Jurkat, Clone E6-1 (cell line): ENCODE measurements at regions not wholly inside any gene's neighbourhood (a gene's known extent, or its start where the extent isn't known, plus 50 kb on each side); places are given as distances from the start of the nearest gene placed in this dataset.
A peak's percentile ranks its signal among the peaks of the same experiment; 100 is the strongest.

Experiments
- DNase-seq: peaks from one replicate; pipeline ENCODE4 v3.0.0-alpha.2; 2011; ENCODE audit warnings: low read depth, low spot score
- H3K4me3 ChIP-seq: 2 replicates; pipeline ENCODE4 v1.5.1; 2011; ENCODE audit warnings: mild to moderate bottlenecking, low read length, control low read depth, moderate library complexity

DNA sequence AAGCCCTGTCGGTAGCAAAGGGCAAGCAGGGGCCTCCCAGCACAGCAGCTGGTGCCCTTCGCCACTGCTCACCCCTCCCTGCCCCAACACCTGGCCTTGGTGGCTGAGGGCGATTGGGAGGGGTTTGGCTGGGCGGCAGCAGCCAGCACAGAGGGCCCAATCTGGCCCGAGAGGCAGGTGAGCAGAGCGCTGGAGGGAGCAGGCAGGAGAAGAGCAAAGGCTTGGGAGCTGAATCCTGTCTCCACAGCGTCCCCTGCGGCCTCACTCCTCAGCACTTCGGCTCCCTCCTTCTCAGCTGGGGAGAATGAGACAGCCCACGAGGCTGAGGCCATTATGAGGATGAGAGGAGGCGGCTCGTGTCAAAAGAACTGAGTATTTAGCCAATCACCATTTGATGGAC is 74.9 kb upstream of the TAF1B start:
- DNase-seq = no peak

DNA sequence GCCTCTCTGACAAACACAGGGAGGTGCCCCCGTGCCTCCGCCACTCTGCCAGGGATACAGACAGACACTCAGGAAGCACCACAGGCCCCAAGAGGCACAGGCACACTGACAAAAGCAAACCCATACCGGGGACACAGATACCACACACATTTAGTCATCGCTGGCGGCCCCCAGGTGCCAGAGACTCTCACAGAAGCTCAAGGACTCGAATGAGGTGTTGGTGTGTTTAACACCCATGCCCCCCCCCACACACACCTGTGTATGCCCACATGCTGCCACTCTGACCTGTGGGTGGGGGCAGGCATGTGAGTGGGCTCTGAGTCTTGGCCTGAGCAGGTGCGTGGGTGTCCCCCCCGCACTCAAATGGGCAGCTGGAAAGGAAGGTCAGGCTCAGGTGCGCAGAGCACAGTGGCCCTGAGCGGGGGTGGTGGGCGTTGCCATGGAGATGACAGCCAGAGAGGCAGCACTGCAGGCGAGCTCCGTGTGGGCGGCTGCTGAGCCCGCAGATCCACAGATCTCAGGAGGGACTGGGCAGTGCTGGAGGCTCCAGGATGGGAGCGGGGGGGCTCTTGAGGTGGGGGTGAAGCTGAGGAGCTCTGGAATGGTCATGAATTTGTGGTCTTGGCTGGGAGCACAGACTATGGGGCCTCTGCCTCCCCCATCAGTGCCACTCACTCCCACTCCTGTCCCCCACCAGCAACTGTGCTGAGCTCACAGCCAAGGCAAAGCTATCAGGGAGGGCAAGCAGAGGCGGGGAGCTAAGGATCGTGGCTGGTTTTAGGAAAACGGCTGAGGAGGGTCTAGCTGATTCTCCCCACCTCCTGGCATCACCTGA is 73.9 kb upstream of the TAF1B start:
- DNase-seq = no peak
- no peak overlapping the region for H3K4me3 ChIP-seq

More for the DNA sequence above, 74.9 kb upstream of the TAF1B start:
- no peak overlapping the region for H3K4me3 ChIP-seq

DNA sequence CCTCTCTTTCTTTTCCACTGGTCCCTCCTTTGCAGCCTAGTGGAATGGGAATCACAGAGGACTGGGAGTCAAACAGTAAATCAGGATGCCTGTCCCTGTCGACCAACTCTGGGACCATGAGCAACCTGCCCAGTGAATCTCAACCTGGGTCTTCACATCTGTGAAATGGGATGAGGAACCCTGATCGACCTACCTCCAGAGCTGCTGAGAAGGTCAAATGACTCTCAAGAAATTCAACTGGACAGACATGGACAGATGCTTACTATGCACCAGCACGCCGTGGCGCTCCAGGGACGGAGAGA is 73.3 kb upstream of the TAF1B start:
- no peak overlapping the region for H3K4me3 ChIP-seq
- DNase-seq = no peak

DNA sequence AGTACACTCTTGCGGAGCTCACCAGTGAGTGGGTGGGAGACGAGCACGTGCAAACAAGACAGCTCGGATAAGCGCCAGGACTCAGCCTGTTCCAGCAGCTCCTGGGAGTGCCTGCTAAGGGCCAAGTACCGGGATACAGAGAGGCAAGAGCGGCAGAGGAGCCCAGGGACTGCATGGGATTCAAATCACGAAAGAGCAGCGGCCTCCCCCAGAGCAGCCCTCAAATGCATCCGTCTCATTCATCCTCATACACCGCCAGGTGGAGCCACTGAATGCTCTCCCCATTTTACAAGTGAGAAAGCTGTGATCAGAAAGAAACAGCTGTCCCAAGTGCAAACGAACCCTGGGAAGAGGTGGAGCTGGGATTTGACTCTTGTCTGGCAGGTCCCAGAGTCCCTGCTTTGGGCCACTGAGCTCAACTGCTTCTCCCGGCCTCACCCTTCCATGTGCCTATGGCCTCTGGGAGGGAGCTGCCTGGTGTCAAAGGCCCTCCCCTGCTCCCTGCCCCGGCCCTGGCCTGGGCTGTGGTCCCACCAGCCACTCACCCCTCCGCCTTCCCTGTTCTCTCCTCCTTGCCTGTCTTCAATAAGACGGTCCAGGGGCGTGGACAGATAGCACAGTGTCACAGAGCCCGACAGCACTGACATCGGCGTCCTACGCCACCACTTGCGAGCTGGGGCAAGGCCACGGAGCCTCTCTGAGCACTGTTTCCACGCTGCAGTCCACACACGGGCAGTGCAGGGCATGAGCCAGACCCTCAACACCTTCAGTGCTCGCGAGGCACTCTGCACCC is 72.8 kb upstream of the TAF1B start:
- DNase-seq = peak; percentile 51
- H3K4me3 ChIP-seq = no peak overlapping the region

DNA sequence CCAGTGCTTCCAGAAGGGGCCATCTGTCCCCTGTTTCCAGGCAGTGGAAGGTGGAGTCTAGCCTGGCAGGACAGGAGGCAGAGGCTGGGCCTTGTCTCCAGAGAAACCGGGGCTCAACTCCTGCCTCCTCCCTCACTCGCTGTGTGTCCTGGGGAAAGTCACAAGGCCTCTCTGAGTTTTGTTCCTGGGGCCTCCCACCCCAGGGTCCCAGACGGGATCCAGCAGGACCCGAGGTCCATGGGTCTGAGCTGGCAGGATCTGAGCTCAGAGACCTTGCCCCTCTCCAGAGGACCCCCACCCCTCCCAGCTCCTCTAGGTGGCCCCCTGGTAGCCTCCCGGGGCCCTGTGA is 72.2 kb upstream of the TAF1B start:
- no peak for DNase-seq
- H3K4me3 ChIP-seq = no peak overlapping the region

DNA sequence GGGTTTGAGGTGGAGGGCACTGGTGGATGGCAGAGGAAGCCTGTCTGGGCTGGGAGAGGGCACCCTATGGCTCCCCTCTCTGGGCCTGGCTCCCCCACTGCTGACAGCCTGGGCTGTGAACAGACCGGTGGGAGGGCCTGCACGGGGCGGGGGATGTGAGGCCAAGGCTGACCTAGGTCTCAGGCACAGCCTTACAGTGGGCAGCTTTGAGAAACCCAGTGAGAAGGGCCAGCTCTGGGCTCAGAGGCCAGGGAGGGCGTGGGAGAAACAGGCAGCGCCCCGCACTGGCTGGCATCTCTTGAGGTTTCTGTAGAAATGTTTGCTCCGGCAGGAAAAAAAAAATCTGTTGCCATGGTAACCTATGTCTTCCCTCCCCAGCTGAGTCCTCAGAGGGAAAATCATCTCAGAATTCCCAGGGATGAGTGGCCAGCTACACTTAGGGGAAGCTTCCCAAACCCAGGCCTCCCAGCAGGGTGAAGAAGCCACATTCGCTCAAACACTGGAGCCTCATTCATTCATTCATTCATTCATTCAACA is 71.7 kb upstream of the TAF1B start:
- no peak overlapping the region for H3K4me3 ChIP-seq
- DNase-seq = no peak

DNA sequence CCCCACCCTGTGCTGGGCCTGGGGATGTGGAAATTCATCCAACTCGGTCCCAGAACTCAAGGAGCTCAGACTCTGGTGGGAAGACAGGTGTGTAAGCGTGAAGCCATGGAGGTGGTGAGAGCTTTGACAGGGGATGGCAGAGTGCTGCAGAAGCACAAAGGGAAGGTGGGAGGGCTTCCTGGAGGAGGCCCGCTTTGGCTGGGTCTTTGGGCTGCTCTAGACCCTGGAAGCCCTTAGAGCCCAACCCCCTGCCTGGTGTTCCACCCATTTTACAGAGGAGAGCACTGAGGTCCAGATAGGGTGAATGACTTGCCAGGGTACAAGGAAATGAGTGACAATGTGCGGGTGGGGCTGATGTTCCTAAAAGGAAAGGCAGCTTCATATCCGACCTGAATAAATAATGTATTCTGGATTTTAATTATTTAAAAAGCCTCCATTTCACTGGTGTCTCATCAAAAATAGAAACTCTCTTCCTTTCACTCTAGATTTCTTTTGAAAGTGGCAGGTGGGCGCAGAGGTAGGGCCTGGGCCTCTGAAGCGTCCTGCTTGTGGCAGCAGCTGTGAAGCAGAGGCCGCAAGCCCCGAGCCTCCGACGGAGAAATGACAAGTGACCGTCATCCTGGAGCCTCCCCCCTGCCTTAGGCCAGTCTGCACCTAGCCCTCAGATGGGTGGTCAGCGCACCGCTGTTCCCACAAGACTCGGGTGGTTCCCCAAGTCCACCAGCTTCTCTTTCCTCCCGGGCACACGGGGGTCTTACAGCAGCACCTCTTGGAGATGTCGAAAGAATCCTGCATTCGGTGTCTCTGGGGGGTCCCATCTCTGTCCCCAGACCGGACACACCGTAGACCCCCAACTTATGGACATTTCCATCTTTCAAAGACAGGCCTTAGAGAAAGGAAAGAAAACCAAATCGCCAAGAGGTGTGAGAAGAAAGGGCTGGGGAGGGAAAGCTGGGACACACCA is 71.0 kb upstream of the TAF1B start:
- no peak for DNase-seq
- no peak overlapping the region for H3K4me3 ChIP-seq

DNA sequence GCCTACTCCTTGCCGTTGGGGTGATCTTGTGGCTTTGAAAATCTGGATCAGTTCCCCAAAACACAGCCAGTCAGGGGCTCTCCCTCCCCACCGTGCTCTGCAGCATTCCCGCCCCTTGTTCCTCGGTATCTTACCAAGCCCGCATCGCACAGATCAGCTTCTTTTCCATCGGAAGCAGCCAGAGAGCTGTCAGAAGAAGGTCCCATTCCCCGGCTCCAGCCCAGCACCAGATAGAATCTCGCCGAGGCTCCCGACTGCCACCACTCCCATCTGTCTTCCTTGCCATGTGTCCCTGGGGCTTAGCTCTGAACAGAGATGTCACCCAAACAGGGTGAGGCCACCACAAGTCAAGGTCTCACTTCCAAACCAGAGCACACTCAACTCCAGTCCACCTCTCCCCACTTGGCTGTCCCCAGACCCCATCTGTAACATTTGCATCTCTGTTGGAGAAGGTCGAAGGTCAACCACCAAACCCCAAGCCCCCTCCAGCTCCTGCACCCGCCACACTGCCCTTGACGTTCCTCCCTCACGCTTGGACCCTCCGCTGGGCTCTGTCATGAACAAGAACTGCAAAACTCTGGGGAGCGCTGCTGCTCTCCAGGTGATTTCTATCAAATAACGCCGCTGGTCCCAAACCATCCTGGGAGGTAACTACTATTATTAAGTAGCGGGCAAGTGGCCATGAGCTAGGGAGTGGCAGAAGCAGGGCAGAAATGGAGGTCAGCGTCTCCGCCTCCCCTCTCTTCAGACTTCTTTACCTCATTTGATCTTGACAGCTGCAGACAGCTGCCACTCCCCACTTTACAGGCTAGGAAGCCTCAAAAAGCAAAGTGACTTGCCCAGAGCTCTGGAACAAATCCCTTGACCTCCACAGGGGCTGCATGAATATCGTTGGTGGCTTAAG is 70.0 kb upstream of the TAF1B start:
- DNase-seq = no peak

DNA sequence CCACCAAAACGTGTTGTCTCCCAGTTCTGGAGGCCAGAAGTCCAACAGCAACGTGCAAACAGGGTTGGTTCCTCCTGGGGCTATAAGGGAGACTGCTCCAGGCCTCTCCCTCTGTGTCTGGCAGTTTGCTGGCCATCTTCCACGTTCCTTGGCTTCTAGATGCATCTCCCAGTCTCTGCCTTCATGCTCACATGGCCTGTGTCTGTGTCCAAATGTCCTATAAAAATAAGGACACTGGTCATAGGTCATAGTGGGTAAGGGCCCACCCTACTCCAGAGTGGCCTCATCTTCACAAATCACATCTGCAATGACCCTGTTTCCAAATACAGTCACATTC is 69.4 kb upstream of the TAF1B start:
- DNase-seq = no peak
- H3K4me3 ChIP-seq = no peak overlapping the region

More for the DNA sequence above, 70.0 kb upstream of the TAF1B start:
- H3K4me3 ChIP-seq = no peak overlapping the region

DNA sequence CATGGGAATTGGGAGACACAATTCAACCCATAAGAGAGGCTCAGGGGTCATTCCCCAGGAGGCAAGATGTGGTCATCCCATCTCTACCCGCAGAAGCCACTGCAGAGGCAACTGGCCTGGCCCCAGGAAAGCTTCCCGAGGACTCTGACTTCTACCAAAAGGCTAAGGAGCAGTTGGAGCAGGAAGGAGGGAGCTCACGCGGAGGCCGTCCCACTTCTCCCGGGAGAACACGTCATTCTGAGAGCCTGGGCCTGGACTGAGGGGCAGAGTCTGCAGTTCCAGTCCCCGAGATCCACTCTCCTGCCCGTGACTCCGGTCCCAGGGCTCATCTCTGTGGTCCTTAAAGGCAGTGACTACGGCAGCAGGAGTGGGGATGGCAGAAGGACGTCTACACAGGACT is 69.0 kb upstream of the TAF1B start:
- no peak overlapping the region for H3K4me3 ChIP-seq
- DNase-seq = no peak

DNA sequence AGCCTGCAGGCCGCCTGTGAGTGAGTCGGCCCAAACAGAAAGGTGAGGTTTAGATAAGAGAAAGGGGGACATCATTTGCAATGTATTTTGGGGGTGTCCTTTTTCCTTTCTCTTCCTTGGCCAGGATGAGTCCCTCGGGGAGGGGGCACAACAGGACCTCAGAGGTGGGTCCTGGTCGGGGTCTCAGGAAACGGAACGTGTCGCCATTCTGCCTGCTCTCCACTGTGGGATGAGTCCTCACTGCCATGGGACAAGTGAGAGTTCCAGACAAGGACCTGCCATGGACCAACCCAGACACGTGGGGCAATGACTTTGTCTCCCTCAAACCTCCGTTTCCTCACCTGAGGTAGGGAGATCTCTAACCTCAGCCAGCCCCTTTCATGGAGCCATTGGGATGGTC is 67.9 kb upstream of the TAF1B start:
- H3K4me3 ChIP-seq = no peak overlapping the region
- DNase-seq = no peak

DNA sequence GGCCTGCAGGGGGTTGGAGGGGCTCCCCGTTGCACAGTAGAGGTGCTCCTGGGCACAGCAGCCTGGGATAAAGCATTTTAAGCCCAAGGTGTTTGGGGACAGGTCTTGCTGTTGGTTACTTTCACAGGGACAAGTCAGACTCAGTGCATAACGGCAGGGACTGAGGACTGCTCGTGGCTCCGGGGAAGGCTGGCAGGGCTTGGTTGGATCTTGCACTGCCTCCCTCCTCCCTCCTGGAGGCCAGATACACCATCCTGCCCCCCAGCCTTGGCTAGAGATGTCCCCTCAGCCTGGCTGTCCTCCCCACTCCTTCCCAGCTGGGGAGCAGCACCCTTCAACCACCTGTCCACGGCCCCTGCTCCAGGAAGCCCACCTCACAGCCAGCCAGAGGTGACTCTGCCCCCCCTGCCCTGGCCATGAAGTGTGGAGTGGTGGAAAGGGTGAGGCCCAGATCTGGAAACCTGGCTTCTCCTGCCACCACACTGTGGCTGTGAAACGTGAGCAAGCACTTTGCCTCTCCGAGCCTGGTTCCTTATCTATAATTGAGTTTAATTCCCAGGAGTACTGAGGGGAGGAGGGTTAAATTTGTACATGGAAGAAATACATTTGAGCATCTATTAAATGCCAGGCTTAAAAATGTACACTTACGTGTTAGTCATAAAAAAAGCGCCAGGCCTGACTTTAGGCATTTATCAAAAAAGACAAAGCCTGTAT is 67.1 kb upstream of the TAF1B start:
- no peak overlapping the region for H3K4me3 ChIP-seq
- no peak for DNase-seq

DNA sequence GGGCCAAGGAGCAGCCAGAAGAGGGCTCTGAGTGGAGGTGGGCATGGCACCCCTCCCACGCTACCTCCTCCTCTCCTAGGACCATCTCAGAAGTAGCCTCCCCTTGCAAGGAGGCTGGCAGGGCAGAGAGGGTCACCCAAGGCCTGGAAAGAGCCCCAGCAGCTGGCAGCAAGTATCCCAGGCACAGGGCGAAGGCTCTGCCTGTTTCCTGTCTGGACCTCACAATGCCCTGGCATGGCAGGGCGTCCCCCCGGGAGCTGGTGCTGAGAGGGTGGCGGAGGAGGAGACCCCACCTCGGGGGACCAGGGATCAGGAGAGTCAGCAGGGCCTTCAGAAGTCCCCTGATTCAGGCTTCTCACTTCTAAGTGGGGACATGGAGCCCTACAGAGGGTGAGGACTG is 66.2 kb upstream of the TAF1B start:
- H3K4me3 ChIP-seq = no peak overlapping the region
- no peak for DNase-seq

DNA sequence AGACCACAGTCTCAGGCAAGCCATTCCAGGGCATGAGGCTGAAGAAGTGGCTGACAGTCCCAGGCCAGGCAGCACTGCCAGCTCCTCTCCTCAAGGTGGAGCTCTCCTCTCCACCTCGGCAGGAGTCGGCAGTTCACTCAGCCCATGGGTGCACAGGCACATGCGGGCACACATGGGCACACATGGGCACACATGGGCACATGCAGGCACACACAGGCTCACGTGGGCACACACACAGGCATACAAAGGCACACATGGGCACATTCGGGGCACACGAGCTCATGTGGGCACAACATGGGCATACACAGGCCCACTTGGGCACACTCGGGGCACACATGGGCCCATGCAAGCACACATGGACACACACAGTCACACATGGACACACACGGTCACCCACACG is 65.3 kb upstream of the TAF1B start:
- no peak overlapping the region for H3K4me3 ChIP-seq

DNA sequence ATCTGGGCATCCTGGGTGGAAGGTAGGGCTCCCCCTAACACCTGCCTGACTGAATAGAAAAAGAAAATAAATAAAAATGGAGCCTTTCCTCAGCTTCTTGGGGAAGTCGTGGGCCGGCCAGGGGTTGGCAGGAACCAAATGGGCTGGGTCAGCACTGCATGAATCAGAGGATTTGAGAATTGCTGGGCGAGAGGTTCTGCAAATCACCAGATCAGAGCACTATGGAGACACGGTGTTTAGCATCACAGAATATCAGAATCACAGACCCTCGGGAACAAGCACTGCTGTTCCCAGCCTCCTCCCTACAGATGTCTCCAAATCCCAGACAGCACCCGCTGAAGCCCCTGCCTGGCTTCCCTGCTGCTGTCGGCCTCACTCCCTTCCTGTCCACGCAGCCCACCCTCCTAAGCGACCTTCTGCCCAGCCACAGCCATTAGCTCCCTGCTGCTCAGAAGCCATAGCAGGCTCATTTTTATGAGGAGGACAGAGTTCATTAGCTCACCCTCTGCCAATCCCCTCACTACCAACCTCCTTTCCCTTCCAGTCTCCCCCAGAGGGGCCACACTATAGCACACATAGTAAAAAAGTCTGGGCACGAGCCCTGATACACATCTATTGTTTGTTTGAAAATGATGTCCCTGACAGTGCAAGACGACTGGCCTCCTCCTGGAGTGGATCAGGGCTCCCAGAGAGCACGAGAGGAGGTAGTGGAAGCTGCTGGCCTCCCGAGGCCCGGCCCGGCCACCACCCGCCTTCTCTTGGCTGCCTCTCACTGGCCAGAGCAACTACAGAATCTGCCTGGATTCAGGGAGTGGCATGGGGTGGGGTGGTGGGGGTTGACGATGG is 64.6 kb upstream of the TAF1B start:
- DNase-seq = no peak

More for the DNA sequence above, 65.3 kb upstream of the TAF1B start:
- DNase-seq = no peak

DNA sequence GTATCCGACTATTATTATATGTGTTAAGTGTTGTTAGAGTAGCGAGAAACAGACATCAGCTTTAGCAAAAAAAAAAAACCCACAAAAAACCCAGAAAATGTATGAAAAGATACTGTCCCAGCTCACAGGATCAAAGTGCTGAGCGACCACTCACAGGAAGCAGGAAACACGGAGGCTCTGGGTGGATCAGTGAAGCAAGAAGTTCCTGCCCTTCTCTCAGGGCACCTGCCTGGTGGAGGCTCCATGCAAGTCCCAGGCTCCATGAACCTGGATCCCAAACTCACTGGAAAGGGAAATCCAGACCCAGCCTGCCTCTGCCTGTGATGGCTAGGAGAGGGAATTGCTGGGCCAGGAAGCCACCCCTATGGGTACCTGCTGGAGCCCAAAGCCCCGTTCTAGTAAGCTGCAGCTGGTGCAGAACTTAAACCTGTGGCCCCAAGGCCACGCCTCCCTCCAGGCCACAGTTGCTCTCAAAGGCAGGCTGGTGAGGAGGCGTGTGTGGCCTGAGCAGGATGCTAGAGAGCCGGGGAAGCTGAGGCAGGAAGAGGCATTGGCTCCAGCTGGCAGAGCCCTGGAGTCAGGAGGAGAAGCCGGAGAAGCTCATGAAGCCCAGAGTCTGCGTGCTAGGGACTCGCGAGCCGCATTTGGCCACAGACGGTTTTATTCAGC is 63.5 kb upstream of the TAF1B start:
- peak; percentile 78 for DNase-seq
- peak overlapping the region; percentile 27 for H3K4me3 ChIP-seq

More for the DNA sequence above, 64.6 kb upstream of the TAF1B start:
- H3K4me3 ChIP-seq = no peak overlapping the region
